CD14-positive monocyte (primary cell): ENCODE measurements at regions not wholly inside any gene's neighbourhood (a gene's known extent, or its start where the extent isn't known, plus 50 kb on each side); places are given as distances from the start of the nearest gene placed in this dataset.

Source experiments
- DNase-seq, 3 donors: peaks; one replicate each; pipeline ENCODE4 v3.0.0-alpha.2; 2011 to 2022
- H2AFZ ChIP-seq: 2 replicates; pipeline ENCODE4 v1.6.0; 2012; ENCODE audit warnings: mild to moderate bottlenecking, low read depth, low read length, inconsistent platforms; ENCODE audit not compliant: insufficient read depth, poor library complexity, severe bottlenecking
- H3K27ac ChIP-seq, 2 donors: 1 replicate in 1 of 2; 2 replicates in 1 of 2; pipeline ENCODE4 v1.5.1; 2012 to 2013; ENCODE audit warnings: low read length in 2 of 2, control low read depth in 1 of 2, inconsistent platforms in 1 of 2, low read depth in 1 of 2, mild to moderate bottlenecking in 1 of 2
- H3K27me3 ChIP-seq, 2 donors: one replicate each; pipeline versions ENCODE4 v1.6.0 to v1.6.1; 2011 to 2013; ENCODE audit warnings: low read length in 2 of 2; ENCODE audit not compliant: control insufficient read depth in 2 of 2, insufficient read depth in 2 of 2
- H3K36me3 ChIP-seq, 2 donors: replicated peaks in 1 of 2; 1 replicate in 1 of 2; 2 replicates in 1 of 2; pipeline versions ENCODE4 v1.5.1 to v1.6.1; 2012 to 2013; ENCODE audit warnings: low read length in 2 of 2, control low read depth in 1 of 2, inconsistent platforms in 1 of 2, mild to moderate bottlenecking in 1 of 2; ENCODE audit not compliant: insufficient read depth in 2 of 2, control insufficient read depth in 1 of 2
- H3K4me1 ChIP-seq, 2 donors: 1 replicate in 1 of 2; 2 replicates in 1 of 2; pipeline versions ENCODE4 v1.5.1 to v1.6.1; 2012 to 2013; ENCODE audit warnings: low read length in 2 of 2, control low read depth in 1 of 2, inconsistent platforms in 1 of 2, mild to moderate bottlenecking in 1 of 2, moderate library complexity in 1 of 2; ENCODE audit not compliant: insufficient read depth in 2 of 2, control insufficient read depth in 1 of 2
- H3K4me2 ChIP-seq: replicated peaks from 2 replicates; pipeline ENCODE3; 2012; ENCODE audit warnings: low read length, moderate library complexity, mild to moderate bottlenecking; ENCODE audit not compliant: poor library complexity, severe bottlenecking; ENCODE audit errors: extremely low read depth
- H3K4me3 ChIP-seq, 3 experiments: fragments of 200-600 bp in 1 of 3; sonication (generic) in 1 of 3; replicated peaks in 1 of 3; 1 replicate in 2 of 3; 2 replicates in 1 of 3; pipeline ENCODE4 v1.5.1; 2011 to 2013; ENCODE audit warnings: low read length in 3 of 3, mild to moderate bottlenecking in 3 of 3, control low read depth in 2 of 3, low read depth in 2 of 3, inconsistent platforms in 1 of 3, moderate library complexity in 1 of 3
- H3K79me2 ChIP-seq: 2 replicates; pipeline ENCODE4 v1.6.0; 2012; ENCODE audit warnings: mild to moderate bottlenecking, control low read depth, inconsistent platforms, low read length, moderate library complexity; ENCODE audit not compliant: insufficient read depth
- H3K9ac ChIP-seq: 2 replicates; pipeline ENCODE4 v1.6.0; 2017; ENCODE audit warnings: low read length, mild to moderate bottlenecking; ENCODE audit not compliant: insufficient read depth, poor library complexity, severe bottlenecking
- H3K9me3 ChIP-seq, 2 donors: replicated peaks in 1 of 2; 1 replicate in 1 of 2; 2 replicates in 1 of 2; pipeline versions ENCODE4 v1.5.1 to v1.6.1; 2012 to 2013; ENCODE audit warnings: low read length in 2 of 2, control low read depth in 1 of 2; ENCODE audit not compliant: control insufficient read depth in 1 of 2, insufficient read depth in 1 of 2
- H4K20me1 ChIP-seq: 2 replicates; pipeline ENCODE4 v1.6.0; 2012; ENCODE audit warnings: mild to moderate bottlenecking, low read length, control low read depth, moderate library complexity; ENCODE audit not compliant: insufficient read depth
- H3K27ac Mint-ChIP-seq, 7 donors: one replicate each; pipeline ENCODE4 v1.8.0; 2020; ENCODE audit warnings: mild to moderate bottlenecking in 7 of 7, mixed read lengths in 7 of 7, moderate library complexity in 6 of 7, inconsistent platforms in 2 of 7
- H3K27me3 Mint-ChIP-seq, 3 donors: one replicate each; pipeline ENCODE4 v1.8.0; 2021 to 2022; ENCODE audit warnings: low read depth in 3 of 3, mild to moderate bottlenecking in 3 of 3, mixed read lengths in 3 of 3, moderate library complexity in 3 of 3, inconsistent platforms in 1 of 3
- H3K36me3 Mint-ChIP-seq, 2 donors: one replicate each; pipeline ENCODE4 v1.8.0; 2020; ENCODE audit warnings: mixed read lengths in 2 of 2, inconsistent platforms in 1 of 2, mild to moderate bottlenecking in 1 of 2
- H3K4me1 Mint-ChIP-seq: one replicate; pipeline ENCODE4 v1.8.0; 2020; ENCODE audit warnings: mild to moderate bottlenecking, mixed read lengths
- H3K4me3 Mint-ChIP-seq, 2 donors: one replicate each; pipeline ENCODE4 v1.8.0; 2020; ENCODE audit warnings: mild to moderate bottlenecking in 2 of 2, mixed read lengths in 2 of 2, moderate library complexity in 1 of 2
- H3K9me3 Mint-ChIP-seq, 7 donors: one replicate each; pipeline ENCODE4 v1.8.0; 2020 to 2022; ENCODE audit warnings: mixed read lengths in 7 of 7, mild to moderate bottlenecking in 6 of 7, moderate library complexity in 6 of 7, inconsistent platforms in 2 of 7
- WGBS: methylation state at CpG from one replicate; pipeline ENCODE4 v1.1.5; 2013; ENCODE audit warnings: missing lambda C conversion rate; ENCODE audit not compliant: insufficient coverage; 5-methylcytosine and 5-hydroxymethylcytosine counted together
- intact Hi-C, 2 donors: fragments of 100-400 bp; cut with micrococcal nuclease; formaldehyde crosslinking; loops; one replicate each; pipeline versions ENCODE4 v1.15.0 to v1.15.1; 2023
- TF ChIP-seq, protein P1 (sequence below): fragments of 200-600 bp; IDR thresholded peaks from one replicate; pipeline ENCODE4 v1.8.0; 2022; ENCODE audit warnings: antibody characterized with exemption, mild to moderate bottlenecking

DNA sequence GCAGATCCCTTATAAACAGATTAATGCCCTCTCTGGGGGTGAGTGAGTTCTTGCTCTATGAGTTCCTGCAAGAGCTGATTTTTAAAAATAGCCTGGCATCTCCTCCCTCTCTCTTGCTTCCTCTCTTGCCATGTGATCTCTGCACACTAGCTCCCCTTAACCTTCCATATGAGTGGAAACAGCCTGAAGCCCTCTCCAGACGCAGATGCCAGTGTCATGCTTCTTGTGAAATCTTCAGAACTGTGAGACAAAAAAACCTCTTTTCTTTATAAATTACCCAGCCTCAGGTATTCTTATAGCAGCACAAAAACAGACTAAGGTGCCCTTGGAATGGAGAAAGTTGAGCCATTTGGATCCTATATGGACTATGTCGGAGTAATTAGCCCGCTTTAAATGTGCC lies 559.7 kb upstream of the CYLC2 start:
- Mint-ChIP-seq H3K9me3 (peaks cover 0 to 4% (median 2%) of the 10 kb centered on the region in 7 donors), H3K27ac (no peak overlapping the region), H3K4me1 (no peaks in the 10 kb centered on the region), H3K4me3 (no peak overlapping the region), H3K27me3 (no peaks in the 10 kb centered on the region), H3K36me3 (no peaks in the 10 kb centered on the region)
- no peak overlapping the region for H3K9ac ChIP-seq
- no peak overlapping the region for H3K4me3 ChIP-seq
- no peak overlapping the region for H3K4me2 ChIP-seq
- no peaks in the 10 kb centered on the region for H3K36me3 ChIP-seq
- intact Hi-C loops, result no loop called here
- no peak overlapping the region for H2AFZ ChIP-seq
- H3K9me3 ChIP-seq, result no peaks in the 10 kb centered on the region
- 72% methylated on average over 2 of the region's 3 CpGs for WGBS
- no peaks in the 10 kb centered on the region for H4K20me1 ChIP-seq
- DNase-seq, result no peak
- H3K4me1 ChIP-seq, result no peaks in the 10 kb centered on the region
- no peaks in the 10 kb centered on the region for H3K79me2 ChIP-seq
- TF ChIP-seq, protein P1, sequence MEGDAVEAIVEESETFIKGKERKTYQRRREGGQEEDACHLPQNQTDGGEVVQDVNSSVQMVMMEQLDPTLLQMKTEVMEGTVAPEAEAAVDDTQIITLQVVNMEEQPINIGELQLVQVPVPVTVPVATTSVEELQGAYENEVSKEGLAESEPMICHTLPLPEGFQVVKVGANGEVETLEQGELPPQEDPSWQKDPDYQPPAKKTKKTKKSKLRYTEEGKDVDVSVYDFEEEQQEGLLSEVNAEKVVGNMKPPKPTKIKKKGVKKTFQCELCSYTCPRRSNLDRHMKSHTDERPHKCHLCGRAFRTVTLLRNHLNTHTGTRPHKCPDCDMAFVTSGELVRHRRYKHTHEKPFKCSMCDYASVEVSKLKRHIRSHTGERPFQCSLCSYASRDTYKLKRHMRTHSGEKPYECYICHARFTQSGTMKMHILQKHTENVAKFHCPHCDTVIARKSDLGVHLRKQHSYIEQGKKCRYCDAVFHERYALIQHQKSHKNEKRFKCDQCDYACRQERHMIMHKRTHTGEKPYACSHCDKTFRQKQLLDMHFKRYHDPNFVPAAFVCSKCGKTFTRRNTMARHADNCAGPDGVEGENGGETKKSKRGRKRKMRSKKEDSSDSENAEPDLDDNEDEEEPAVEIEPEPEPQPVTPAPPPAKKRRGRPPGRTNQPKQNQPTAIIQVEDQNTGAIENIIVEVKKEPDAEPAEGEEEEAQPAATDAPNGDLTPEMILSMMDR, result no peak
- no peak overlapping the region for H3K27ac ChIP-seq
- H3K27me3 ChIP-seq, result no peaks in the 10 kb centered on the region

DNA sequence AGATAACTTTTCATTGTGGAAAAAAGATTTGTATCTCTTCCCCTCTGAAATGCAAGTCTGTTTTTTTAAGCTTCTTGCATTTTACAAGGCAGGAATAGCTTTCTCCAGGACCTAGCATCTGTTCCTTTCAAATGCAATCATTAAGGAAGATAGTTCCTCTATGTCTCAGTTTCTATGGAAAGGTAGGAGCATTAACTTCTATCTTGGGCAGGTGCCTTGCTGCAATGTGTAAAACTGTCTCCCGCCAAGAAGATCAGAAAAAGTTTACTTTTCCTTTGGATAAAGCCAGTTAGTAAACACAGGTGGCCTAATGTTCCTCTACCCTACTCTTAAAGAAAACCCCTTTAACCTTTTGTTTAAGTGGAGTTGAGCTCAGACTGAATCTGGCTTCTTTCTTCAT lies 560.6 kb upstream of the CYLC2 start:
- Histone ChIP-seq H3K4me2 (no peak overlapping the region), H3K27ac (no peak overlapping the region), H2AFZ (no peak overlapping the region), H4K20me1 (no peaks in the 10 kb centered on the region), H3K4me1 (no peaks in the 10 kb centered on the region), H3K9me3 (no peaks in the 10 kb centered on the region), H3K4me3 (no peak overlapping the region), H3K9ac (no peak overlapping the region), H3K27me3 (no peaks in the 10 kb centered on the region), H3K36me3 (no peaks in the 10 kb centered on the region), H3K79me2 (no peaks in the 10 kb centered on the region)
- intact Hi-C loops, result no loop called here
- no peaks in the 10 kb centered on the region for H3K27me3 Mint-ChIP-seq
- H3K36me3 Mint-ChIP-seq, result no peaks in the 10 kb centered on the region
- no CpG with 5 or more reads among the region's 1 CpG for WGBS
- H3K4me3 Mint-ChIP-seq, result no peak overlapping the region
- TF ChIP-seq, protein P1, result no peak
- H3K9me3 Mint-ChIP-seq, result peaks cover 0 to 7% (median 2%) of the 10 kb centered on the region in 7 donors
- DNase-seq, result no peak
- no peak overlapping the region for H3K27ac Mint-ChIP-seq
- H3K4me1 Mint-ChIP-seq, result no peaks in the 10 kb centered on the region
